KMS-11 (cell line): ENCODE measurements at regions not wholly inside any gene's neighbourhood (a gene's known extent, or its start where the extent isn't known, plus 50 kb on each side); places are given as distances from the start of the nearest gene placed in this dataset.

Source experiments
- H2AFZ ChIP-seq: fragments of 200-600 bp; sonication (generic); 2 replicates; pipeline ENCODE4 v1.6.1; 2016; ENCODE audit warnings: antibody characterized with exemption, mixed run types, low read depth
- H3K27ac ChIP-seq: fragments of 200-600 bp; sonication (generic); 2 replicates; pipeline ENCODE4 v1.6.1; 2016; ENCODE audit warnings: mild to moderate bottlenecking, mixed run types
- H3K27me3 ChIP-seq: fragments of 200-600 bp; sonication (generic); 2 replicates; pipeline ENCODE4 v1.6.1; 2017; ENCODE audit warnings: mild to moderate bottlenecking, low read depth, mixed run types, moderate library complexity; ENCODE audit not compliant: insufficient read depth
- H3K36me3 ChIP-seq: fragments of 200-600 bp; sonication (generic); 2 replicates; pipeline ENCODE4 v1.6.1; 2017; ENCODE audit warnings: mild to moderate bottlenecking, mixed run types; ENCODE audit not compliant: insufficient read depth
- H3K4me1 ChIP-seq: fragments of 200-600 bp; sonication (generic); 2 replicates; pipeline ENCODE4 v1.6.1; 2016; ENCODE audit warnings: mild to moderate bottlenecking, low read depth, mixed run types; ENCODE audit not compliant: poor library complexity, severe bottlenecking
- H3K4me2 ChIP-seq: fragments of 200-600 bp; sonication (generic); 2 replicates; pipeline ENCODE4 v1.7.0; 2016; ENCODE audit warnings: mild to moderate bottlenecking, mixed run types
- H3K4me3 ChIP-seq: fragments of 200-600 bp; sonication (generic); IDR thresholded peaks from 2 replicates; pipeline ENCODE4 v1.6.1; 2017; ENCODE audit warnings: low read depth, low read length, mixed read lengths; ENCODE audit not compliant: insufficient read depth
- H3K79me2 ChIP-seq: fragments of 200-600 bp; sonication (generic); 2 replicates; pipeline ENCODE4 v1.6.1; 2016; ENCODE audit warnings: low read depth, mixed run types; ENCODE audit not compliant: insufficient read depth
- H3K9ac ChIP-seq: fragments of 200-600 bp; sonication (generic); 2 replicates; pipeline ENCODE4 v1.6.1; 2016; ENCODE audit warnings: mild to moderate bottlenecking, mixed run types
- H4K20me1 ChIP-seq: fragments of 200-600 bp; sonication (generic); 2 replicates; pipeline ENCODE4 v1.6.1; 2016; ENCODE audit warnings: mild to moderate bottlenecking, mixed run types; ENCODE audit not compliant: insufficient read depth
- TF ChIP-seq, protein P1 (sequence below): fragments of 200-600 bp; sonication (generic); conservative IDR thresholded peaks from 2 replicates; pipeline ENCODE4 v1.6.1; 2017; ENCODE audit warnings: low read depth, mild to moderate bottlenecking, antibody characterized with exemption, low read length, moderate library complexity, mixed read lengths

DNA sequence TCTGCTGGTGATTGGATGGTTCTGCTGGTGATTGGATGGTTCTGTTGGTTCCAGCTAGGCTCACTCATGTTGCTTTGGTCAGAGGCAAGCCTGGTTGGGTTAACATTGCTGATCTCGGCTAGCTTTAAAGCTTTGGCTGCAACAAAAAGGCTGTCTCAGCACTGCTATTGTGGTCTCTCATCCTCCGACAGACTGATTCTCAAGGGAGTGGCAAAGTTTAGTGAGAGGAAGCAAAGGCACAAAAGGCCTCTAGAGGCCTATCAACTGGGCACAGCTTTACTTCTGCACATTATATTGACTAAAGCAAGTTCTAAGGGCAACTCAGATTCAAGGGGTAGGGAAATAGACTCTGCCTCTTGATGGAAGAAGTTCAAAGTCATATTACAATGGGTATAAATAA lies 84.7 kb upstream of the LGR5 start:
- Histone ChIP-seq H3K9ac (peak overlapping the region; percentile 2; the same call in 1 of the 2 replicates), H3K4me2 (peak overlapping the region; percentile 44), H3K27ac (peak overlapping the region; percentile 51), H4K20me1 (no peaks in the 10 kb centered on the region), H3K4me3 (no peak overlapping the region), H3K36me3 (no peaks in the 10 kb centered on the region), H3K79me2 (no peaks in the 10 kb centered on the region), H3K27me3 (no peaks in the 10 kb centered on the region), H3K4me1 (peaks cover 71% of the 10 kb centered on the region), H2AFZ (peak overlapping the region; percentile 45; the same call in 1 of the 2 replicates)
- TF ChIP-seq, protein P1, sequence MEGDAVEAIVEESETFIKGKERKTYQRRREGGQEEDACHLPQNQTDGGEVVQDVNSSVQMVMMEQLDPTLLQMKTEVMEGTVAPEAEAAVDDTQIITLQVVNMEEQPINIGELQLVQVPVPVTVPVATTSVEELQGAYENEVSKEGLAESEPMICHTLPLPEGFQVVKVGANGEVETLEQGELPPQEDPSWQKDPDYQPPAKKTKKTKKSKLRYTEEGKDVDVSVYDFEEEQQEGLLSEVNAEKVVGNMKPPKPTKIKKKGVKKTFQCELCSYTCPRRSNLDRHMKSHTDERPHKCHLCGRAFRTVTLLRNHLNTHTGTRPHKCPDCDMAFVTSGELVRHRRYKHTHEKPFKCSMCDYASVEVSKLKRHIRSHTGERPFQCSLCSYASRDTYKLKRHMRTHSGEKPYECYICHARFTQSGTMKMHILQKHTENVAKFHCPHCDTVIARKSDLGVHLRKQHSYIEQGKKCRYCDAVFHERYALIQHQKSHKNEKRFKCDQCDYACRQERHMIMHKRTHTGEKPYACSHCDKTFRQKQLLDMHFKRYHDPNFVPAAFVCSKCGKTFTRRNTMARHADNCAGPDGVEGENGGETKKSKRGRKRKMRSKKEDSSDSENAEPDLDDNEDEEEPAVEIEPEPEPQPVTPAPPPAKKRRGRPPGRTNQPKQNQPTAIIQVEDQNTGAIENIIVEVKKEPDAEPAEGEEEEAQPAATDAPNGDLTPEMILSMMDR, result 0 out of 2 replicates have a peak, but pooled peaks have one; percentile 24

DNA sequence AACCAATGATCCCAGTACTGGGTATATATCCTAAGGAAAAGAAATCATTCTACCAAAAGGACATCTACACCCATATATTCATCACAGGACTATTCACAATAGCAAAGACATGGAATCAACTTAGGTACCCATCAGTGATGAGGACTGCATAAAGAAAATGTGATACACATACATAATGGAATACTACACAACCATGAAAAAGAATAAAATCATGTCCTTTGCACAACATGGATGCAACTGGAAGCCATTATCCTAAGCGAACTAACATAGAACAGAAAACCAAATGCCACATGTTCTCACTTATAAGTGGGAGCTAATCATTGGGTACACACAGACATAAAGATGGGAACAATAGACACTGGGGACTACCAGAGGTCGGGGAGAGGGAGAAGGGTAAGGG lies 86.0 kb upstream of the LGR5 start:
- no peaks in the 10 kb centered on the region for H3K36me3 ChIP-seq
- peaks cover 84% of the 10 kb centered on the region for H3K4me1 ChIP-seq
- H3K4me3 ChIP-seq, result no peak overlapping the region
- H2AFZ ChIP-seq, result no peak overlapping the region
- no peaks in the 10 kb centered on the region for H3K79me2 ChIP-seq
- no peak overlapping the region for H3K27ac ChIP-seq
- TF ChIP-seq, protein P1, result no peak
- H3K4me2 ChIP-seq, result no peak overlapping the region
- H4K20me1 ChIP-seq, result no peaks in the 10 kb centered on the region
- H3K9ac ChIP-seq, result no peak overlapping the region
- H3K27me3 ChIP-seq, result no peaks in the 10 kb centered on the region

DNA sequence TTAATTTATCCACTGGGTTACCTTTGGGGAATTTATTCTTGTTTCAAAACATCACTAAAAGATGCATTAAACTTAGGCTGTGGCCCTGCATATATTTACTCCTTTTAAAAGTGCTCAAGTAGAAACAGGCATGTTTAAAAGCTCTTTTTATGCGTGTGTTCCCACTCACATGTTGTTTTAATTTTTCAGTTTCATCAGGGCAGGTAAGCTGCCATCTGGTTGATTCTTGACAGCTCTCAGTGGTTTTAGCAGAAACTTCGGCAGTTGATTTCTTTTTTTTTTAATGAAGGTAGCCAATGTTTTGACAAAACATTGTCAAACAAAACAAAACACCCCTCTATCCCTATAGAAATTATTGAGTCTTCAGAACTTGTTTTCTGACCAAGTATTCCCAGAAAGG lies 89.6 kb upstream of the LGR5 start:
- H2AFZ ChIP-seq, result peak overlapping the region; percentile 21
- H3K27ac ChIP-seq, result peak overlapping the region; percentile 60
- no peaks in the 10 kb centered on the region for H3K79me2 ChIP-seq
- TF ChIP-seq, protein P1, result no peak
- peak overlapping the region; percentile 74 for H3K4me2 ChIP-seq
- no peaks in the 10 kb centered on the region for H3K27me3 ChIP-seq
- no peaks in the 10 kb centered on the region for H4K20me1 ChIP-seq
- no peak overlapping the region for H3K4me3 ChIP-seq
- peaks cover 75% of the 10 kb centered on the region for H3K4me1 ChIP-seq
- no peaks in the 10 kb centered on the region for H3K36me3 ChIP-seq
- H3K9ac ChIP-seq, result peak overlapping the region; percentile 18; the same call in 1 of the 2 replicates

DNA sequence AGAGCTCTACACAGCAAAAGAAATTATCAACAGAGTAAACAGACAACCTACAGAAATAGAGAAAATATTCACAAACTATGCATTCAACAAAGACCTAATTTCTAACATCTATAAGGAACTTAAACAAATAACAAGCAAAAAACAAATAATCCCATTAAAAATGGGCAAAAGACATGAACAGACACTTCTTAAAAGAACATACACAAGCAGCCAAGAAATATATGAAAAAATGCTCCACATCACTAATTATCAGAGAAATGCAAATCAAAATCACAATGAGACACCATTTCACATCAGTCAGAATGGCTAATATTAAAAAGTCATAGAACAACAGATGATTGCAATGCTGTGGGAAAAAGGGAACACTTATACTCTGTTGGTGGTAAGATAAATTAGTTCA lies 100.7 kb upstream of the LGR5 start:
- no peaks in the 10 kb centered on the region for H3K79me2 ChIP-seq
- no peak overlapping the region for H3K4me3 ChIP-seq
- H3K4me2 ChIP-seq, result no peak overlapping the region
- H3K36me3 ChIP-seq, result no peaks in the 10 kb centered on the region
- H3K4me1 ChIP-seq, result no peaks in the 10 kb centered on the region
- no peak overlapping the region for H2AFZ ChIP-seq
- no peaks in the 10 kb centered on the region for H4K20me1 ChIP-seq
- H3K9ac ChIP-seq, result no peak overlapping the region
- H3K27ac ChIP-seq, result no peak overlapping the region
- H3K27me3 ChIP-seq, result no peaks in the 10 kb centered on the region
- TF ChIP-seq, protein P1, result no peak
